ENCODE measurements at regions not wholly inside any gene's neighbourhood (a gene's known extent, or its start where the extent isn't known, plus 50 kb on each side); places are given as distances from the start of the nearest gene placed in this dataset.

DNA sequence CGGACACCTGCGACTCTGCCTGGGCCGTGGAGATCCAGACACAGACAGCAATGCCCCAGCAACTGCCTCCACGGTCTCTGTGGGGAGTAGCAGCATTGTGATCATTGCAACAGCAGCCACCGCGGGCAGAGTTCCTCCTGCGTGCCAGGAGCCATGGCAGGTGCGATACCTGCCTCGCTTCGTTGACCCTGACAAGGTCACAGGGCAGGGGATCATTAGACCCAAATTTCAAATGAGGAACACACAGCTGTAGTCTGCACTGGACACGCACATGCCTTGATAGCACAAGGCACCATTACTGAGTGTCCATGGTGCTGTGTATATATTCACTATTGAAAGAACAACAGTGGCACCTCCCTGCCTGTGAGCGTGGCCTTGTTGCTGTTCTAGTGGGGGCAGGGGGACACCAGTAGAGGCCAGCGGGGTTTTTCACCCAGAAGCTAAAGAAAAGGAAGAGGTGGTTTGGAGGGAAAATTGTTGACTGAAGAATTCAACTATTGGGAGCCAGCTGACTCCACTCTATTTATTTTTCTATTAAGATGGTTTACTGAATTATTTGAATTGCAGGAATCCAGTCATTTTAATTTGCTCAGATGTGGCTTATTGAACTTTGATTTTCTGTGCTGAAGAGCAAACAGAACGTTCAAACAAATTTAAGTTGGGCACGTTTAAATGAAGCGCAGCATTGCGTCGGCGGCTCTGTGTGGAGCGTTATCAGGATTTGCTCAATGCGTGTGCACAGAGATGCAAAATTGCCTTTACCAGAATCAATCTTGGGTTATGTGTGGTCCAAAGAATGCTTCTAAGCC, 60.2 kb upstream of the RPS6KA2 start:
- Histone ChIP-seq H3K27me3 (no peaks in the 10 kb centered on the region), H3K27ac (no peak overlapping the region), H3K9me3 (no peaks in the 10 kb centered on the region), H3K36me3 (no peaks in the 10 kb centered on the region), H3K4me1 (peaks cover 16 to 19% of the 10 kb centered on the region in 2 donors), H3K4me3 (no peak overlapping the region)
- ATAC-seq (no peak), DNase-seq (no peak)
- intact Hi-C loops (cut with DNase I; ENCODE audit: low total_unique reads) = no loop called here
- in situ Hi-C loops (cut with MboI; ENCODE audit: low sequenced_read_pairs in 4 of 4) = no loop called here
- TF ChIP-seq, protein P1, sequence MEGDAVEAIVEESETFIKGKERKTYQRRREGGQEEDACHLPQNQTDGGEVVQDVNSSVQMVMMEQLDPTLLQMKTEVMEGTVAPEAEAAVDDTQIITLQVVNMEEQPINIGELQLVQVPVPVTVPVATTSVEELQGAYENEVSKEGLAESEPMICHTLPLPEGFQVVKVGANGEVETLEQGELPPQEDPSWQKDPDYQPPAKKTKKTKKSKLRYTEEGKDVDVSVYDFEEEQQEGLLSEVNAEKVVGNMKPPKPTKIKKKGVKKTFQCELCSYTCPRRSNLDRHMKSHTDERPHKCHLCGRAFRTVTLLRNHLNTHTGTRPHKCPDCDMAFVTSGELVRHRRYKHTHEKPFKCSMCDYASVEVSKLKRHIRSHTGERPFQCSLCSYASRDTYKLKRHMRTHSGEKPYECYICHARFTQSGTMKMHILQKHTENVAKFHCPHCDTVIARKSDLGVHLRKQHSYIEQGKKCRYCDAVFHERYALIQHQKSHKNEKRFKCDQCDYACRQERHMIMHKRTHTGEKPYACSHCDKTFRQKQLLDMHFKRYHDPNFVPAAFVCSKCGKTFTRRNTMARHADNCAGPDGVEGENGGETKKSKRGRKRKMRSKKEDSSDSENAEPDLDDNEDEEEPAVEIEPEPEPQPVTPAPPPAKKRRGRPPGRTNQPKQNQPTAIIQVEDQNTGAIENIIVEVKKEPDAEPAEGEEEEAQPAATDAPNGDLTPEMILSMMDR (IDR thresholded peaks at IDR 0.05 in 4 of 5, conservative IDR thresholded peaks at IDR 0.05 in 1 of 5) = no peak
- TF ChIP-seq POLR2A (IDR thresholded peaks at IDR 0.05) = no peak

DNA sequence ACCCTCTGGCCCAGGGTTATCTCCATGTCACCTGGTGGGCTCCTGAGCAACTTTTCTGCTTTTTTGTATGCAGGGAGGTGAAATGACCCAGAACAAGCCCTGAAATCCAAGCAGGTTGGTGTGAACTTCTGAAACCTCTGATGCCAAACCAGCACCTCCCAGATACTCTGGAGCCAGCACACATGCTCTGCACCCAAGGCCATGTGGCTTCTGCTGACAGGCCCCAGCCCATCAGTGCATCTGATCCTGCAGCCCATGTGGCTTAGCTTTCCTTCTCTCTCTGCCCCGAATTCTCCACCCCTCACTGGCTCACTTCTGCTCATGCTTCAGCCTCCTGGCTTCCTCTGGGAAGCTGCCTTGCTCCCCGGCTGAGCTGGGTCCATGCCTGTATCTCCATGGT, 59.3 kb upstream of the RPS6KA2 start:
- no peak for DNase-seq
- TF ChIP-seq, protein P1 (IDR thresholded peaks at IDR 0.05 in 4 of 5, conservative IDR thresholded peaks at IDR 0.05 in 1 of 5) = no peak
- TF ChIP-seq POLR2A (IDR thresholded peaks at IDR 0.05) = no peak
- intact Hi-C loops (cut with DNase I; ENCODE audit: low total_unique reads) = no loop called here
- Histone ChIP-seq H3K9me3 (no peaks in the 10 kb centered on the region), H3K4me3 (no peak overlapping the region), H3K27ac (no peak overlapping the region), H3K27me3 (no peaks in the 10 kb centered on the region), H3K36me3 (no peaks in the 10 kb centered on the region), H3K4me1 (peaks cover 7 to 9% of the 10 kb centered on the region in 2 donors)
- in situ Hi-C loops (cut with MboI; ENCODE audit: low sequenced_read_pairs in 4 of 4) = no loop called here
- ATAC-seq = no peak

DNA sequence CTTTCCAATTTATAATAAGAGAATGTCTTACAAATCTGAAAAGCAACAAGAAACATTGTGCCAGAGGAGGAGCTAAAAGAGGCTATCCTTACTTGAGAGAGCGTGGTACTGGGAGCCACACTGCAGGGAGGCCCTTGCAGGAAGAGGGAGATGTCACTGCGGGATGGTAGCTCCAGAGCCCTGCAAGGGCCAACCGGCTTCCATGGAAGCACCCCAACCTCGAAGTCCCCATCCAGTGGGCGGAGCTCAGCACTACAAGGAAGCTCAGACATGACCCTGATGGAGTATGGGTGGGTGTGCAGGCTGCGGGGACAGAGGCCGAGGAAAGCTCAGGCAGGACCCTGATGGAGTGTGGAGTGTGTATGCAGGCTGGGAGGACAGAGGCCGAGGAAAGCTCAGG, 57.8 kb upstream of the RPS6KA2 start:
- Histone ChIP-seq H3K9me3 (no peaks in the 10 kb centered on the region), H3K27me3 (no peaks in the 10 kb centered on the region), H3K4me1 (no peaks in the 10 kb centered on the region), H3K27ac (no peak overlapping the region), H3K4me3 (no peak overlapping the region), H3K36me3 (no peaks in the 10 kb centered on the region)
- no peak for ATAC-seq
- intact Hi-C loops (cut with DNase I; ENCODE audit: low total_unique reads) = loop anchor here (2.0 kb wide), 1 partner anchor 20 kb away; no protein-coding TSS in a partner anchor
- DNase-seq = no peak
- in situ Hi-C loops (cut with MboI; ENCODE audit: low sequenced_read_pairs in 4 of 4) = no loop called here
- TF ChIP-seq, protein P1 (IDR thresholded peaks at IDR 0.05 in 4 of 5, conservative IDR thresholded peaks at IDR 0.05 in 1 of 5) = no peak
- no peak for TF ChIP-seq POLR2A (IDR thresholded peaks at IDR 0.05)

DNA sequence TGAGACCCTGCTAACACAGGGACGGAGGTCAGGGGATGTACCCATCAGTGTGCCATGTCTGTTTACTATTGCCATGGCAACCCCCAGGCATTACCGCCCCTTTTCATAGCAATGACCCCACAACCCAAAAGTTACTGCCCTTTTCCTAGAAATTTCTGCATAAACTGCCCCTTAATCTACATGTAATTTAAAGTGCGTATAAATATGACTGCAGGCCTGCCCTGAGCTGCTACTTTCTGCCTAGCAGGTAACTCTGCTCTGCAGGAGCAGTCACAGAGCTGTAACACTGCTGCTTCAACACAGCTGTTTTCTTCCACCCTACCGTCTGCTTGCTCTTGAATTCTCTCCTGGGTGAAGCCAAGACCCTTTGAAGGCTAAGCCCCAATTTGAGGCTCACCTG, 57.1 kb upstream of the RPS6KA2 start:
- TF ChIP-seq, protein P1 (IDR thresholded peaks at IDR 0.05 in 4 of 5, conservative IDR thresholded peaks at IDR 0.05 in 1 of 5) = no peak
- no peak for TF ChIP-seq POLR2A (IDR thresholded peaks at IDR 0.05)
- intact Hi-C loops (cut with DNase I; ENCODE audit: low total_unique reads) = loop anchor here (2.0 kb wide), 1 partner anchor 19 kb away; no protein-coding TSS in a partner anchor
- Histone ChIP-seq H3K4me1 (no peaks in the 10 kb centered on the region), H3K27me3 (no peaks in the 10 kb centered on the region), H3K4me3 (no peak overlapping the region), H3K27ac (no peak overlapping the region), H3K9me3 (no peaks in the 10 kb centered on the region), H3K36me3 (no peaks in the 10 kb centered on the region)
- ATAC-seq (no peak), DNase-seq (no peak)
- in situ Hi-C loops (cut with MboI; ENCODE audit: low sequenced_read_pairs in 4 of 4) = no loop called here
